Thymus (tissue), 11 donors: ENCODE measurements at regions not wholly inside any gene's neighbourhood (a gene's known extent, or its start where the extent isn't known, plus 50 kb on each side); places are given as distances from the start of the nearest gene placed in this dataset.

Experiments
- DNase-seq, 9 donors: peaks; one replicate each; pipeline ENCODE4 v3.0.0-alpha.2; 2013; ENCODE audit warnings: low spot score in 9 of 9, low read depth in 6 of 9, missing footprints in 1 of 9
- H3K27ac ChIP-seq, 2 donors: one replicate each; pipeline ENCODE4 v1.5.1; 2013; ENCODE audit warnings: control low read depth in 1 of 2, low read depth in 1 of 2, low read length in 1 of 2, mild to moderate bottlenecking in 1 of 2, moderate library complexity in 1 of 2
- H3K27me3 ChIP-seq, 2 donors: one replicate each; pipeline ENCODE4 v1.5.1; 2013; ENCODE audit warnings: low read length in 1 of 2; ENCODE audit not compliant: control insufficient read depth in 2 of 2, insufficient read depth in 1 of 2
- H3K36me3 ChIP-seq, 2 donors: one replicate each; pipeline ENCODE4 v1.5.1; 2013; ENCODE audit warnings: low read length in 1 of 2, mild to moderate bottlenecking in 1 of 2, moderate library complexity in 1 of 2; ENCODE audit not compliant: control insufficient read depth in 2 of 2, insufficient read depth in 2 of 2
- H3K4me1 ChIP-seq, 2 donors: one replicate each; pipeline ENCODE4 v1.5.1; 2013; ENCODE audit warnings: low read length in 2 of 2; ENCODE audit not compliant: control insufficient read depth in 2 of 2, insufficient read depth in 2 of 2
- H3K4me3 ChIP-seq, 2 donors: one replicate each; pipeline ENCODE4 v1.5.1; 2013; ENCODE audit warnings: low read length in 2 of 2, control low read depth in 1 of 2, mild to moderate bottlenecking in 1 of 2
- H3K9me3 ChIP-seq, 2 donors: one replicate each; pipeline ENCODE4 v1.5.1; 2013; ENCODE audit warnings: low read length in 1 of 2, mild to moderate bottlenecking in 1 of 2; ENCODE audit not compliant: control insufficient read depth in 2 of 2, insufficient read depth in 1 of 2
- WGBS: extraction: QIAGEN DNeasy Blood & Tissue Kit; methylation state at CpG from one replicate; pipeline ENCODE4 v1.1.7; 2013; 5-methylcytosine and 5-hydroxymethylcytosine counted together
- donor health status: healthy.

DNA sequence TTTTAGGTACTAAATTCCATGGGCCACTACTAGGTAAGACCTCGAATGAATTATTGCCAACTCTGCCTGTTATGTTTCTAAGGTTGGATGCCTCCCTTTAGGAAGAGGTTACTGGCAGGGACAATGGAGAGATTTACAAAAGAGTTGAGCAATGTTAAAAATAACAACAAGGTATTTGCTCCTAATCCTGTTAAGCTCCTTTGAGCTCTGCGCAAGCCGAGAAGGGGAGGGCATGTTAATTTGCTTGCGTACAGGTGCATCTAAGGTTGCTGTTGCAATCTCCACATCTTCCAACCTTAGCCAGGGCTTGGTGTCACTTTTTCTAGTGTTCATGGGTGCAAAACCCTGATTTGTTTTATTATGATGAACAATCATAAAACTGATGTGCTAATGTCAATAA is 161.5 kb upstream of the TPM1 start:
- no peaks in the 10 kb centered on the region for H3K36me3 ChIP-seq
- H3K27me3 ChIP-seq = no peaks in the 10 kb centered on the region
- no peak overlapping the region for H3K27ac ChIP-seq
- H3K4me1 ChIP-seq = no peaks in the 10 kb centered on the region
- WGBS = 96% methylated on average over 4 of the region's 4 CpGs
- H3K4me3 ChIP-seq = no peak overlapping the region
- H3K9me3 ChIP-seq = no peaks in the 10 kb centered on the region
- no peak for DNase-seq

DNA sequence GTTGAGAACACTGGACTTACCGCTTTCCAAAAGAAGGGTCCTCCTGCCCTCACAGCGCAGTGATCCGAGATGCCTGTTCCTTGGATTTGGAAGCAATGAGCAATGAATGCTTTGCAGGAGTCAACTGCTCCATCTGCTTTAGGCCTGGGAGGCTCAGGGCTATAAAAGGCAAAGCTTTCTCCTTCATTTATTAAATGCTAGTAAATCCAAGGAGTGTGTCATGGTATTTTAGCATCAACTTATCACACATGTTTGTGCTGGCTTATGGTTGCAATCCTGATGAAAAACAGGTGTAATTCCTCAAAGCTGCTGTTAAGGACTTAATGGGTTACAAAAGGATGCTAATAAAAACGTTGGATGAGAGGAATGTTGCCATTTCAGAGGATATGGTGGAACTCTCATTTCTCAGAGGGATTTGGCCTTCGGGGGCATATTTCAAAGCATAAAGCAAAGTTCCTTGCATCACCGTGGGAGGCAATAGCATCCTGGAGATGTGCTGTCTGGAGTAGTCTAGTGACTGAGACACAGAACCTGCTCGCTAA is 158.5 kb upstream of the TPM1 start:
- H3K27ac ChIP-seq = no peak overlapping the region
- H3K27me3 ChIP-seq = peaks cover 0 to 3% of the 10 kb centered on the region in 2 donors
- 91% methylated on average over 7 of the region's 7 CpGs for WGBS
- DNase-seq = no peak
- no peaks in the 10 kb centered on the region for H3K4me1 ChIP-seq
- no peak overlapping the region for H3K4me3 ChIP-seq
- no peaks in the 10 kb centered on the region for H3K36me3 ChIP-seq
- H3K9me3 ChIP-seq = no peaks in the 10 kb centered on the region

GRCh38 chr15:62886431-62887071 is 156.0 kb upstream of the TPM1 start:
- WGBS = 63% methylated on average over 13 of the region's 13 CpGs
- H3K4me1 ChIP-seq = no peaks in the 10 kb centered on the region
- H3K27ac ChIP-seq = no peak overlapping the region
- H3K9me3 ChIP-seq = no peaks in the 10 kb centered on the region
- H3K27me3 ChIP-seq = peaks cover 0 to 3% of the 10 kb centered on the region in 2 donors
- DNase-seq = no peak
- H3K4me3 ChIP-seq = no peak overlapping the region
- no peaks in the 10 kb centered on the region for H3K36me3 ChIP-seq

DNA sequence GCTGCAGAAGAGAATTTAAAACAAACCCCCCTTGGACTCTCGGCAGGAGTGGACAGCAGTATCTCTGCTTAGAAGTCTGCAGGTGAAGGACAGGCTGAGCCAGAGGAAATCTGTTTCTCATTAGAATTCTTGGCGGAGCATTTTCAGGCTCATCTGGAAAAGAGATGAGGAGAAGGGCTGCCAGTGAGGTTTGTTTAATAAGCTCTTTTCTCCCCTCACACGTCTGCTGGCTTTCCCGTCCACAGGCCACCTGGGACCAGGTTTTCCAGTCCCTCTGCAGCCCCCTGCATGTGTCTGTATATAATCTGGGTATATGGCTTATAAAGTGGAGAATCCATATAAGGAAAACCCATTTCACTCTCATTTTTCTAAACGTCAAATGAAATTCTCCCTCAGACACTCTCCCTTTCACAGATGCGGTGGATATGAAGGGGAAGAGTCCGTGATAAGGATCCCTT is 155.4 kb upstream of the TPM1 start:
- H3K27me3 ChIP-seq = peaks cover 0 to 3% of the 10 kb centered on the region in 2 donors
- 94% methylated on average over 7 of the region's 7 CpGs for WGBS
- DNase-seq = no peak

GRCh38 chr15:62888623-62889022 is 153.9 kb upstream of the TPM1 start:
- Histone ChIP-seq H3K4me1 (no peaks in the 10 kb centered on the region), H3K27ac (no peak overlapping the region), H3K27me3 (peaks cover 0 to 3% of the 10 kb centered on the region in 2 donors), H3K36me3 (no peaks in the 10 kb centered on the region), H3K9me3 (no peaks in the 10 kb centered on the region), H3K4me3 (no peak overlapping the region)
- DNase-seq = no peak
- WGBS = 94% methylated on average over 3 of the region's 3 CpGs

More for the DNA sequence above, 155.4 kb upstream of the TPM1 start:
- no peak overlapping the region for H3K4me3 ChIP-seq
- H3K36me3 ChIP-seq = no peaks in the 10 kb centered on the region
- H3K27ac ChIP-seq = no peak overlapping the region
- no peaks in the 10 kb centered on the region for H3K9me3 ChIP-seq
- H3K4me1 ChIP-seq = no peaks in the 10 kb centered on the region

- no peak overlapping the region for H3K4me3 ChIP-seq
- no peaks in the 10 kb centered on the region for H3K4me1 ChIP-seq
- 95% methylated on average over 7 of the region's 7 CpGs for WGBS
- no peaks in the 10 kb centered on the region for H3K9me3 ChIP-seq
- peaks cover 0 to 3% of the 10 kb centered on the region in 2 donors for H3K27me3 ChIP-seq
- DNase-seq = no peak
- H3K36me3 ChIP-seq = no peaks in the 10 kb centered on the region
- no peak overlapping the region for H3K27ac ChIP-seq
Measured at GRCh38 chr15:62889141-62889661, 153.3 kb upstream of the TPM1 start.

GRCh38 chr15:62889734-62890505 is 152.6 kb upstream of the TPM1 start:
- no peaks in the 10 kb centered on the region for H3K36me3 ChIP-seq
- no peak overlapping the region for H3K4me3 ChIP-seq
- 82% methylated on average over 5 of the region's 5 CpGs for WGBS
- no peak overlapping the region for H3K27ac ChIP-seq
- DNase-seq = no peak
- no peaks in the 10 kb centered on the region for H3K9me3 ChIP-seq
- no peaks in the 10 kb centered on the region for H3K4me1 ChIP-seq
- peaks cover 0 to 3% of the 10 kb centered on the region in 2 donors for H3K27me3 ChIP-seq

DNA sequence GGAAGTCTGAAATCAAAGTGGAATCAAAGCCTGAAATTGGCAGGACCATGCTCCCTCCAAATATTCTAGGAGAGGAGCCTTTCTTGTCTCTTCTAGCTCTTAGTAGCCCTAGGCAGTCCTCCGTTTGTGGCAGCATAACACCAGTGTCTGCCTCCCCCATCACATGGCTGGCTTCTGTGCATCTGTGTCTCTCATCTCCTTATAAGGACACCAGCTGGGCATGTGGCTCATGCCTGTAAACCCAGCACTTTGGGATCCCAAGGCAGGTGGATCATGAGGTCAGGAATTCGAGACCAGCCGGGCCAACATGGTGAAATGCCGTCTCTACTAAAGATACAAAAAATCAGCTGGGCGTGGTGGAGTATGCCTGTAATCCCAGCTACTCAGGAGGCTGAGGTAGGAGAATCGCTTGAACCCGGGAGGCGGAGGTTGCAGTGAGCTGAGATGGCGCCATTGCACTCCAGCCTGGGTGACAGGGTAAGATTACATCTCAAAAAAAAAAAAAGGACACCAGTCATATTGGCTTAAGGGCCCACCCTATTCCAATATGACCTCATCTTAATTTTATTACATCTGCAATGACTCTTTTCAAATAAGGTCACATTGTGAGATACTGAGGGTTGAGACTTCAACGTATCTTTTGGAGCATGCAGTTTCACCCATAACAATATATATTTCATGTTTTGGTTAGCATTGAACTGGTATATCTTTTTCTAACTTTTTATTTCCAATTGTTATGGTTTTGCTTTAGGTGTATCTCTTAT is 148.0 kb upstream of the TPM1 start:
- H3K27me3 ChIP-seq = no peaks in the 10 kb centered on the region
- no peaks in the 10 kb centered on the region for H3K9me3 ChIP-seq
- H3K4me1 ChIP-seq = peaks cover 0 to 5% of the 10 kb centered on the region in 2 donors
- H3K4me3 ChIP-seq = no peak overlapping the region
- H3K27ac ChIP-seq = no peak overlapping the region
- 96% methylated on average over 10 of the region's 10 CpGs for WGBS
- no peaks in the 10 kb centered on the region for H3K36me3 ChIP-seq
- DNase-seq = no peak
